Vagina (tissue), 2 donors: ENCODE measurements at regions not wholly inside any gene's neighbourhood (a gene's known extent, or its start where the extent isn't known, plus 50 kb on each side); places are given as distances from the start of the nearest gene placed in this dataset.
A peak's percentile ranks its signal among the peaks of the same experiment; 100 is the strongest.

Experiments used
- DNase-seq, 2 donors: peaks; one replicate each; pipeline ENCODE4 v3.0.0-alpha.2; 2017; ENCODE audit errors: extremely low spot score in 2 of 2
- H3K27ac ChIP-seq: fragments of 200-600 bp; sonication (generic); one replicate; pipeline ENCODE4 v1.5.1; 2019
- H3K27me3 ChIP-seq: fragments of 200-600 bp; sonication (generic); one replicate; pipeline ENCODE4 v1.5.1; 2019
- H3K36me3 ChIP-seq, 2 donors: fragments of 200-600 bp; sonication (generic); one replicate each; pipeline ENCODE4 v1.5.1; 2017 to 2019
- H3K4me1 ChIP-seq: fragments of 200-600 bp; sonication (generic); one replicate; pipeline ENCODE4 v1.5.1; 2019
- H3K4me3 ChIP-seq, 2 donors: fragments of 200-600 bp; sonication (generic); 1 replicate in 1 of 2; 2 replicates in 1 of 2; pipeline ENCODE4 v1.5.1; 2016 to 2019
- H3K9me3 ChIP-seq: fragments of 200-600 bp; sonication (generic); one replicate; pipeline ENCODE4 v1.5.1; 2019
- POLR2A ChIP-seq, 2 donors: fragments of 450-650 bp; IDR thresholded peaks; one replicate each; pipeline ENCODE4 v1.6.1; 2017; ENCODE audit warnings: antibody characterized with exemption in 2 of 2, mild to moderate bottlenecking in 2 of 2, moderate library complexity in 2 of 2
- POLR2AphosphoS5 ChIP-seq, 2 donors: sonication (generic); formaldehyde crosslinking; IDR thresholded peaks; one replicate each; pipeline ENCODE4 v1.9.0; 2017; ENCODE audit warnings: antibody characterized with exemption in 2 of 2, mild to moderate bottlenecking in 2 of 2, low read depth in 1 of 2; ENCODE audit not compliant: insufficient read depth in 1 of 2
- intact Hi-C: fragments of 100-400 bp; cut with DNase I; formaldehyde crosslinking; loops from one replicate; pipeline ENCODE4 v1.15.1; 2023
- TF ChIP-seq, protein P1 (sequence below), 3 experiments: fragments of 450-650 bp in 2 of 3; fragments of 200-600 bp in 1 of 3; sonication (generic) in 1 of 3; IDR thresholded peaks; one replicate each; pipeline ENCODE4 v1.5.1; 2017 to 2019; ENCODE audit warnings: antibody characterized with exemption in 3 of 3, mild to moderate bottlenecking in 2 of 3, moderate library complexity in 2 of 3

DNA sequence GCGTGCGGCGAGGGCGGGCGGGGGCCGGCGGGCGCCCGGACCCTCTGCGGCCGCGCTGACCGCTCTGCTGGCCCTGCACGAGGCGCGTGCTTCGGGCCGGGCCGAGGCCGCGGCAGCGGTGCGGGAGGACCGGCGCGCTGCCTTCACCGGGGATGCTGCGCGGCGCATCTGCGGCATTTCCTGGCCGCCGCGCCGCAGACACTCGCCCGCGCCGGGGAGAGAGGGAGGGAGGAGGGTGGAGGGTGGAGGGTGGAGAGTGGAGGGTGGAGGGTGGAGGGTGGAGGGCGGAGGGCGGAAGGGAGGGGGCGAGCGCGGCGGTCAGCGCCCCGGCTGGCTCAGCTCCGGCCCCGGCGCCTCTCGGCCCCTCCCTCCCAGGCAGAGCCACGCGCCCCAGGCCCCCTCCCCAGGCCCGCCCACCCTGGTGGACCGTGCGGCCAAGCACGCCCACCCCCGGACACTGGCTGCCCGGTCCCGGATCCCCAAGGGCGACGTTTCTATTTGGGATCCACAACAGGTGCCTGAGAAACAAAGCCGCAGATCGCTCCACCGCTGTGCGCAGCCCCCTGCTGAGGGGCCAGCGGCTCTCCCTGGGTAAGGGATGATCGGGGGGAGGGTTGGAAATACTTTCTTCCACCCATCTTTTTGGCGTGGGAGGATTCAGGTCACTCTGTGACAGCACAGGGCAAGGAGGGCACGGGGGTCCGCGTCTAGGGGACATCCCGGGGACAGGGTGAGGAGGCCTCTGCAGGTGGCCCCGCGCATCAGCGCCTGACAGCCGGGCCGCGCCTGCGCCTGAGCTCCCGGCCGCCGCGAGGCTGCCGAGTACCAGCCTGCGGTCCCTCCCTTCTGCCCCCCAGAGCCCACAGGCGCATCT, 111.2 kb upstream of the BEND6 start:
- H3K4me3 ChIP-seq = peak overlapping the region; percentile 55 to 66
- TF ChIP-seq, protein P1, sequence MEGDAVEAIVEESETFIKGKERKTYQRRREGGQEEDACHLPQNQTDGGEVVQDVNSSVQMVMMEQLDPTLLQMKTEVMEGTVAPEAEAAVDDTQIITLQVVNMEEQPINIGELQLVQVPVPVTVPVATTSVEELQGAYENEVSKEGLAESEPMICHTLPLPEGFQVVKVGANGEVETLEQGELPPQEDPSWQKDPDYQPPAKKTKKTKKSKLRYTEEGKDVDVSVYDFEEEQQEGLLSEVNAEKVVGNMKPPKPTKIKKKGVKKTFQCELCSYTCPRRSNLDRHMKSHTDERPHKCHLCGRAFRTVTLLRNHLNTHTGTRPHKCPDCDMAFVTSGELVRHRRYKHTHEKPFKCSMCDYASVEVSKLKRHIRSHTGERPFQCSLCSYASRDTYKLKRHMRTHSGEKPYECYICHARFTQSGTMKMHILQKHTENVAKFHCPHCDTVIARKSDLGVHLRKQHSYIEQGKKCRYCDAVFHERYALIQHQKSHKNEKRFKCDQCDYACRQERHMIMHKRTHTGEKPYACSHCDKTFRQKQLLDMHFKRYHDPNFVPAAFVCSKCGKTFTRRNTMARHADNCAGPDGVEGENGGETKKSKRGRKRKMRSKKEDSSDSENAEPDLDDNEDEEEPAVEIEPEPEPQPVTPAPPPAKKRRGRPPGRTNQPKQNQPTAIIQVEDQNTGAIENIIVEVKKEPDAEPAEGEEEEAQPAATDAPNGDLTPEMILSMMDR (IDR thresholded peaks at IDR 0.05) = no peak
- TF ChIP-seq POLR2AphosphoS5 (IDR thresholded peaks at IDR 0.05; ENCODE audit: insufficient read depth in 1 of 2, low read depth in 1 of 2) = peak in 1 of 2 donors; percentile 76
- intact Hi-C loops = loop anchor here (5.0 kb wide), 1 partner anchor 136 kb away; no protein-coding TSS in a partner anchor
- H3K4me1 ChIP-seq = peaks cover 8% of the 10 kb centered on the region
- no peaks in the 10 kb centered on the region for H3K36me3 ChIP-seq
- no peak for DNase-seq
- H3K9me3 ChIP-seq = no peaks in the 10 kb centered on the region
- no peaks in the 10 kb centered on the region for H3K27me3 ChIP-seq
- H3K27ac ChIP-seq = peak overlapping the region; percentile 94

DNA sequence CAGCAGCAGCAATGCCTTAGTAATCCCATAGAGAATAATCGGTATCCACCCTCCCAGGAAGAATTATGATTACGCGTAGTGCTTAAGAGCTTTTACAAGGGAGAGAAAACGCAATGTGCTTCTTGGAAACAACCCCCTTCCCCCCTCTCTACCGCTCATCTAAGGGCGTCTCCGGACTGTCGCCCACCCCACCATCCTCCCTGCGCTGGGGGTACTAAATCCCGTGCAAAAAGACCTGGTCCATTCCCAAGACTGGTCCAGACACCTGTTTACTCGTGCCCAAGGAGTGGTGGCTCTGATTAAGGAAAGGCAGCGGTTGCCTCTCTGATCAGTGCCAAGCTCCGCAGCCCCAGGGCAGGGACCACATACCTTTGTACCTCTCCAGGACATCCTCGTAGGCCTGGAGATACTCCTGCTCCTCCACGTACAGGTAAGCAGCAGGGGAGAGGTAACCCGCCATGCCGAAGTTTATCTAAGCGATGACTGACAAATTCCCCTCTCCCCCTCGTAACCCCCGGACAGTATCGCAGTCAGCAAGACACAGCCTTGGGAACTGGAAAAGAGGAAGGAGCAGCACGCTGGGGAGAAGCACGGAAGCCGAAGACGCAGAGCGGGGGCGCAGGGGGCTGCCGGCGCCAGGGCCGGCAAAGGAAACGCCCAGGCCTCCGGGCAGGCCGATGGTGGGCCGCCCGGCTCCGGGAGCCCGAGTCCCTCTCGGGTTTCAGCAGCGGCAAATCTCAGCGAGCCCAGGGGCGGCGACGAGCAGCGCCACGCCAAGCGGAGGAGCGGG, 112.0 kb upstream of the BEND6 start:
- Histone ChIP-seq H3K36me3 (no peaks in the 10 kb centered on the region), H3K9me3 (no peaks in the 10 kb centered on the region), H3K4me1 (peaks cover 8% of the 10 kb centered on the region), H3K27ac (peak overlapping the region; percentile 94), H3K27me3 (no peaks in the 10 kb centered on the region), H3K4me3 (peak overlapping the region; percentile 55 to 66)
- intact Hi-C loops = loop anchor here (5.0 kb wide), 1 partner anchor 136 kb away; no protein-coding TSS in a partner anchor
- DNase-seq = no peak
- peak in 1 of 2 donors; percentile 16 for TF ChIP-seq POLR2AphosphoS5 (IDR thresholded peaks at IDR 0.05; ENCODE audit: insufficient read depth in 1 of 2, low read depth in 1 of 2)
- TF ChIP-seq, protein P1 (IDR thresholded peaks at IDR 0.05) = no peak
- TF ChIP-seq POLR2A (IDR thresholded peaks at IDR 0.05) = no peak

DNA sequence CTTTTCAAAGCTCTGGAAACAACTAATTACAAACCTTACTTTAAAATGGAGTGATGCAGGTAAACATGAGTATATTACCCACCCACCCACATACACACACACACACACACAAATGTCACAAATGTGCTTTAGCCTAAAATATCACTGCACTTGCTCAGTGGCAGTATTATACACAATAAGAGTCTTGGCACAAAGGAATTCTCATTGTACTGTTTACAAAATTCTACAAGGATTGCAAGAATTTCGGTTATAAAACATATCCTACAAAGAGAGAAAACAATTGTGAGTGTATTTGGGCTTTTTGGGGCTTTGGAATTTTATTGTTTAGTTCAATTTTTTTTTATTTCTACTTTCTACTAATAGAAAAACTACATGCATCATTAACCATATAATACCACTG, 113.2 kb upstream of the BEND6 start:
- no peak for DNase-seq
- Histone ChIP-seq H3K27me3 (no peaks in the 10 kb centered on the region), H3K9me3 (no peaks in the 10 kb centered on the region), H3K4me3 (peak overlapping the region; percentile 55 to 66), H3K27ac (no peak overlapping the region), H3K36me3 (no peaks in the 10 kb centered on the region), H3K4me1 (peaks cover 8% of the 10 kb centered on the region)
- TF ChIP-seq POLR2A (IDR thresholded peaks at IDR 0.05) = no peak
- TF ChIP-seq POLR2AphosphoS5 (IDR thresholded peaks at IDR 0.05; ENCODE audit: insufficient read depth in 1 of 2, low read depth in 1 of 2) = no peak
- TF ChIP-seq, protein P1 (IDR thresholded peaks at IDR 0.05) = no peak
- intact Hi-C loops = loop anchor here (5.0 kb wide), 1 partner anchor 134 kb away; no protein-coding TSS in a partner anchor

DNA sequence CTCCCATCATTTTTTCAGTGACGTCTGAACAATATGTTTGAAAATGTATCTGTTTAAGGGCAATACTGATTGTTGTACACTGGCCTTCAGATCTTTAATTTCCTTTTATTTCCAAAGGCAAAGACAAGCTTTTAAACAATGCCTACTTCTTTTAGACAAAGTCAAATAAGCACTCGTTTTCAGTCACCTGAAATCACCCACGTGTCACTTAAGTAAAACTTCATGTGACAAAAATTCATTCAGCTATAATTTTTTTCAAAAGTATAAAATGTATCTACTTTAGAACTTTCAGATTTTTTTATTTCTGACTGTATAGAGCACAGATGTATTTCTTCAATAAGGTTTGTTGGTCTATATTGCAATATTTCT, 113.5 kb upstream of the BEND6 start:
- Histone ChIP-seq H3K4me1 (peaks cover 8% of the 10 kb centered on the region), H3K27me3 (no peaks in the 10 kb centered on the region), H3K36me3 (no peaks in the 10 kb centered on the region), H3K9me3 (no peaks in the 10 kb centered on the region), H3K27ac (no peak overlapping the region), H3K4me3 (peak overlapping the region in 1 of 2 donors; percentile 4)
- no peak for DNase-seq
- no peak for TF ChIP-seq POLR2AphosphoS5 (IDR thresholded peaks at IDR 0.05; ENCODE audit: insufficient read depth in 1 of 2, low read depth in 1 of 2)
- TF ChIP-seq, protein P1 (IDR thresholded peaks at IDR 0.05) = no peak
- no peak for TF ChIP-seq POLR2A (IDR thresholded peaks at IDR 0.05)
- intact Hi-C loops = loop anchor here (5.0 kb wide), 1 partner anchor 134 kb away; no protein-coding TSS in a partner anchor
